ENCODE measurements at regions not wholly inside any gene's neighbourhood (a gene's known extent, or its start where the extent isn't known, plus 50 kb on each side); places are given as distances from the start of the nearest gene placed in this dataset.
A peak's percentile ranks its signal among the peaks of the same experiment; 100 is the strongest.

DNA sequence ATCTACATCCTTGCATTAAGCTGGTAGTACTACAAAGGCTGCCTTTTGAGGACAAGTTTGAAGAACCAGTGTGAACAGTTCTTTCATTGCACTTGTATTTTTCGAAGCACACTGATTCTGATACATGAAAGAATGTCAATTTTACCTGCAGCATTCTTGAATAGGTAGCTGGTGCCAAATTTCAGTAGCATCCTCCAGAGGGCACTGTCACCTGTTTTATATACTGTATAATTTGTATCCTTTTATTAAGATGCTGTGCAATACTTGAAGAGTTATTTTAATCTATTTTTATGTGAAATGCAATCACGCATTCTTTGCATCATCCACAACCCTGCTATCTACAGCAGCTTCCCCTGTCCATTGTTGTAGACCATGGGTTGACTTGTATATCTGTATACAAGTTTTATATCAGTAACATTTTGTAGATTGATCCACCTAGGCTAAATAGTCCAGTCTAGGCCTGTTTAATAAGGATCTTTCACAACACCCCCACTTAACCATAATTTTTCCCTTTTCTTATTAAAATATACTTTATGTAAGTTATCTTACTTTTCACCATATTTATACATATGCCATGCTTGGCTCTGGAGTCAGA is 325.7 kb downstream of the PCDH7 start:
- TF ChIP-seq EZH2 (IDR thresholded peaks at IDR 0.05) (no peak), EZH2phosphoT487 (IDR thresholded peaks at IDR 0.05) (no peak)
- TF ChIP-seq, protein P1, sequence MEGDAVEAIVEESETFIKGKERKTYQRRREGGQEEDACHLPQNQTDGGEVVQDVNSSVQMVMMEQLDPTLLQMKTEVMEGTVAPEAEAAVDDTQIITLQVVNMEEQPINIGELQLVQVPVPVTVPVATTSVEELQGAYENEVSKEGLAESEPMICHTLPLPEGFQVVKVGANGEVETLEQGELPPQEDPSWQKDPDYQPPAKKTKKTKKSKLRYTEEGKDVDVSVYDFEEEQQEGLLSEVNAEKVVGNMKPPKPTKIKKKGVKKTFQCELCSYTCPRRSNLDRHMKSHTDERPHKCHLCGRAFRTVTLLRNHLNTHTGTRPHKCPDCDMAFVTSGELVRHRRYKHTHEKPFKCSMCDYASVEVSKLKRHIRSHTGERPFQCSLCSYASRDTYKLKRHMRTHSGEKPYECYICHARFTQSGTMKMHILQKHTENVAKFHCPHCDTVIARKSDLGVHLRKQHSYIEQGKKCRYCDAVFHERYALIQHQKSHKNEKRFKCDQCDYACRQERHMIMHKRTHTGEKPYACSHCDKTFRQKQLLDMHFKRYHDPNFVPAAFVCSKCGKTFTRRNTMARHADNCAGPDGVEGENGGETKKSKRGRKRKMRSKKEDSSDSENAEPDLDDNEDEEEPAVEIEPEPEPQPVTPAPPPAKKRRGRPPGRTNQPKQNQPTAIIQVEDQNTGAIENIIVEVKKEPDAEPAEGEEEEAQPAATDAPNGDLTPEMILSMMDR (IDR thresholded peaks at IDR 0.05), result peak; percentile 64

Data from neural progenitor cell (in vitro differentiated cells).